PC-9 (cell line): ENCODE measurements at regions not wholly inside any gene's neighbourhood (a gene's known extent, or its start where the extent isn't known, plus 50 kb on each side); places are given as distances from the start of the nearest gene placed in this dataset.

Source experiments
- BruUV-seq: library from RNA; stranded (reverse); fragments of 400-500 nt; replicated peaks from 2 replicates; lab custom pipeline; 2021; lab: Mats Ljungman, UMichigan
- CTCF ChIA-PET: fragments of 300-600 bp; sonication (Branson Sonifier 250); formaldehyde crosslinking; loops from one replicate; lab custom pipeline; 2022; ENCODE audit warnings: antibody characterized with exemption; lab: Charles Lee
- POLR2A ChIA-PET: fragments of 300-600 bp; sonication (Branson Sonifier 250); formaldehyde crosslinking; loops from one replicate; lab custom pipeline; 2022; ENCODE audit warnings: antibody characterized with exemption; ENCODE audit not compliant: unreplicated experiment; lab: Charles Lee
- DNase-seq, 2 experiments: peaks; one replicate each; pipeline versions ENCODE4 v3.0.0 to v3.0.0-alpha.2; 2015 to 2022; ENCODE audit warnings: mixed read lengths in 1 of 2
- H2AFZ ChIP-seq: fragments of 200-600 bp; sonication (generic); 2 replicates; pipeline ENCODE4 v1.8.1; 2017; ENCODE audit warnings: antibody characterized with exemption
- H3F3A ChIP-seq: fragments of 200-600 bp; sonication (generic); 2 replicates; pipeline ENCODE4 v1.8.1; 2017; ENCODE audit warnings: antibody characterized with exemption, mild to moderate bottlenecking, low read depth; ENCODE audit not compliant: insufficient read depth
- H3K27ac ChIP-seq: fragments of 200-600 bp; sonication (generic); 2 replicates; pipeline ENCODE4 v1.6.1; 2016; ENCODE audit warnings: mixed run types
- H3K27me3 ChIP-seq: fragments of 200-600 bp; sonication (generic); 2 replicates; pipeline ENCODE4 v1.6.1; 2016; ENCODE audit warnings: low read depth, mixed run types; ENCODE audit not compliant: insufficient read depth
- H3K36me3 ChIP-seq: fragments of 200-600 bp; sonication (generic); 2 replicates; pipeline ENCODE4 v1.6.1; 2016; ENCODE audit warnings: low read depth, mixed run types
- H3K4me1 ChIP-seq: fragments of 200-600 bp; sonication (generic); replicated peaks from 2 replicates; pipeline ENCODE4 v1.6.1; 2016; ENCODE audit warnings: mixed run types; ENCODE audit not compliant: insufficient read depth
- H3K4me2 ChIP-seq: fragments of 200-600 bp; sonication (generic); 2 replicates; pipeline ENCODE4 v1.6.1; 2017; ENCODE audit warnings: mixed run types
- H3K4me3 ChIP-seq: fragments of 200-600 bp; sonication (generic); 2 replicates; pipeline ENCODE4 v1.6.1; 2016; ENCODE audit warnings: mixed run types
- H3K79me2 ChIP-seq: fragments of 200-600 bp; sonication (generic); 2 replicates; pipeline ENCODE4 v1.6.1; 2017; ENCODE audit warnings: low read depth, mixed run types
- H3K9me2 ChIP-seq: fragments of 200-600 bp; sonication (generic); 2 replicates; pipeline ENCODE4 v1.8.1; 2017; ENCODE audit warnings: mild to moderate bottlenecking; ENCODE audit not compliant: insufficient read depth
- H3K9me3 ChIP-seq: fragments of 200-600 bp; sonication (generic); 2 replicates; pipeline ENCODE4 v1.8.1; 2016; ENCODE audit warnings: low read depth; ENCODE audit not compliant: insufficient read depth
- H4K20me1 ChIP-seq: fragments of 200-600 bp; sonication (generic); 2 replicates; pipeline ENCODE4 v1.8.1; 2017; ENCODE audit not compliant: insufficient read depth
- CTCF ChIP-seq: fragments of 200-600 bp; sonication (generic); conservative IDR thresholded peaks from 2 replicates; pipeline ENCODE4 v1.6.1; 2017; ENCODE audit warnings: mixed run types, antibody characterized with exemption, mild to moderate bottlenecking, moderate library complexity
- EZH2 ChIP-seq: fragments of 200-600 bp; sonication (generic); IDR thresholded peaks from 2 replicates; pipeline ENCODE4 v1.8.0; 2017; ENCODE audit warnings: antibody characterized with exemption, low read depth
- intact Hi-C: fragments of 100-400 bp; cut with micrococcal nuclease; formaldehyde crosslinking; loops from one replicate; pipeline ENCODE4 v1.10.0; 2022; ENCODE audit not compliant: unreplicated experiment

GRCh38 chr3:150165396-150166094, 194.8 kb upstream of the PFN2 start:
- Histone ChIP-seq H3K4me2 (no peak overlapping the region), H3K4me3 (no peak overlapping the region), H3K4me1 (no peaks in the 10 kb centered on the region; the same call in 1 of the 2 replicates), H3K9me2 (no peaks in the 10 kb centered on the region), H3F3A (no peaks in the 10 kb centered on the region; the same call in 1 of the 2 replicates), H4K20me1 (no peaks in the 10 kb centered on the region), H3K27me3 (no peaks in the 10 kb centered on the region), H3K9me3 (no peaks in the 10 kb centered on the region; the same call in 1 of the 2 replicates), H3K79me2 (no peaks in the 10 kb centered on the region), H3K36me3 (no peaks in the 10 kb centered on the region), H3K27ac (no peak overlapping the region), H2AFZ (no peak overlapping the region)
- ChIA-PET CTCF (interaction anchor here (0.6 kb wide), 1 partner anchor 556 kb away, joined by 3 read pairs; no protein-coding TSS in a partner anchor), POLR2A (no interaction called here)
- no TSS peak for BruUV-seq
- intact Hi-C loops: no loop called here
- no peak for DNase-seq
- TF ChIP-seq EZH2 (no peak), CTCF (no peak)

GRCh38 chr3:150161011-150161410, 190.3 kb upstream of the PFN2 start:
- no peaks in the 10 kb centered on the region for H3K27me3 ChIP-seq
- no peaks in the 10 kb centered on the region for H3K9me3 ChIP-seq
- H3K27ac ChIP-seq: no peak overlapping the region
- H3K4me2 ChIP-seq: no peak overlapping the region
- no peaks in the 10 kb centered on the region; the same call in 1 of the 2 replicates for H3F3A ChIP-seq
- H3K4me3 ChIP-seq: no peak overlapping the region
- no peak overlapping the region for H2AFZ ChIP-seq
- intact Hi-C loops: no loop called here
- no peaks in the 10 kb centered on the region for H3K36me3 ChIP-seq
- no peak for DNase-seq
- TF ChIP-seq CTCF (no peak), EZH2 (no peak)
- ChIA-PET POLR2A (no interaction called here), CTCF (no interaction called here)
- no peaks in the 10 kb centered on the region for H3K4me1 ChIP-seq
- H3K9me2 ChIP-seq: no peaks in the 10 kb centered on the region
- no peaks in the 10 kb centered on the region for H4K20me1 ChIP-seq
- BruUV-seq: no TSS peak
- no peaks in the 10 kb centered on the region for H3K79me2 ChIP-seq

GRCh38 chr3:150158943-150159625, 188.4 kb upstream of the PFN2 start:
- POLR2A ChIA-PET: interaction anchor here (0.7 kb wide), 1 partner anchor 808 kb away, joined by 12 read pairs; no protein-coding TSS in a partner anchor

More at GRCh38 chr3:150158943-150159625, 188.4 kb upstream of the PFN2 start:
- Histone ChIP-seq H2AFZ (no peak overlapping the region), H3K4me3 (no peak overlapping the region), H4K20me1 (no peaks in the 10 kb centered on the region), H3K9me3 (no peaks in the 10 kb centered on the region), H3K27me3 (no peaks in the 10 kb centered on the region), H3F3A (no peaks in the 10 kb centered on the region; the same call in 1 of the 2 replicates), H3K79me2 (no peaks in the 10 kb centered on the region), H3K27ac (no peak overlapping the region), H3K36me3 (no peaks in the 10 kb centered on the region), H3K4me2 (no peak overlapping the region), H3K4me1 (no peaks in the 10 kb centered on the region), H3K9me2 (no peaks in the 10 kb centered on the region)
- intact Hi-C loops: no loop called here
- no peak for TF ChIP-seq CTCF
- TF ChIP-seq EZH2: no peak
- CTCF ChIA-PET: no interaction called here
- DNase-seq: no peak
- BruUV-seq: no TSS peak
